Right lobe of liver (tissue), 4 donors: ENCODE measurements at regions not wholly inside any gene's neighbourhood (a gene's known extent, or its start where the extent isn't known, plus 50 kb on each side); places are given as distances from the start of the nearest gene placed in this dataset.

Experiments used
- POLR2A ChIP-seq: fragments of 450-650 bp; IDR thresholded peaks from one replicate; pipeline ENCODE4 v1.6.1; 2017; ENCODE audit warnings: antibody characterized with exemption, mild to moderate bottlenecking
- TF ChIP-seq, protein P1 (sequence below), 4 donors: fragments of 200-600 bp in 3 of 4; fragments of 450-650 bp in 1 of 4; IDR thresholded peaks; one replicate each; pipeline versions ENCODE4 v1.5.1 to v1.8.0; 2016 to 2022; ENCODE audit warnings: antibody characterized with exemption in 4 of 4, mild to moderate bottlenecking in 2 of 4
- donor health status: DM: no; HTN: no; CAD: no.
- donor health status: DM: no; HTN: no; CAD: no.
- donor health status: DM: no; HTN: yes; CAD: no.

DNA sequence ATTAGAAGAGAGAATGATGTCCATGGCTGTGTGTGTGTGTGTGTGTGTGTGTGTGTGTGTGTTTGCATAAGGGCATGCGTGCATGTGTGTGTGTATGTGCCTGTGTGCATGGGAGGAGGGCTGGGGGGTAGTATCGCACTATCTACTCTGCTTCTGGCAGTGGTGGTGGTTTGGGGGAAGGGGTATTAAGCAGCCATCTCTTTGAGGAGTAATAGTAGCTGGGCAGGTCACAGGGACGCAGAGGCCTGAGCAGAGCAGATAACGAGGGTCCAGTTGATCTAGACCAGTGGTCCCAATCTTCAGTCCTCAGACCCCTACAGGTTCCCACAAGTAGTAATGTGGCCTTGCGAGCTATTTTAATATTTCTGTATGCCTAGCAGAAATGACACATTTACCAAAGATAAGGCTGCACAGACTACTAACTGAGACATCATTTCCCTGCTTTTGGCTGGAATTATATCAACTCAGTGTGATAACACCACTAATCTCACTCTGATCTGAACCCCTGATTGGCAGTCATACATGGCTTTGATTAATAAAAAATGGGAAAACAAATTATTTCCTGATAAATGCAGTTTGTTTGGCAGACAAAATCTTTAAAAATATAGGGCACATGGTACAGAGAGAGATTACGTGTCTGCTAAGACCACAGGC lies 354.3 kb downstream of the BUD13 start:
- TF ChIP-seq, protein P1, sequence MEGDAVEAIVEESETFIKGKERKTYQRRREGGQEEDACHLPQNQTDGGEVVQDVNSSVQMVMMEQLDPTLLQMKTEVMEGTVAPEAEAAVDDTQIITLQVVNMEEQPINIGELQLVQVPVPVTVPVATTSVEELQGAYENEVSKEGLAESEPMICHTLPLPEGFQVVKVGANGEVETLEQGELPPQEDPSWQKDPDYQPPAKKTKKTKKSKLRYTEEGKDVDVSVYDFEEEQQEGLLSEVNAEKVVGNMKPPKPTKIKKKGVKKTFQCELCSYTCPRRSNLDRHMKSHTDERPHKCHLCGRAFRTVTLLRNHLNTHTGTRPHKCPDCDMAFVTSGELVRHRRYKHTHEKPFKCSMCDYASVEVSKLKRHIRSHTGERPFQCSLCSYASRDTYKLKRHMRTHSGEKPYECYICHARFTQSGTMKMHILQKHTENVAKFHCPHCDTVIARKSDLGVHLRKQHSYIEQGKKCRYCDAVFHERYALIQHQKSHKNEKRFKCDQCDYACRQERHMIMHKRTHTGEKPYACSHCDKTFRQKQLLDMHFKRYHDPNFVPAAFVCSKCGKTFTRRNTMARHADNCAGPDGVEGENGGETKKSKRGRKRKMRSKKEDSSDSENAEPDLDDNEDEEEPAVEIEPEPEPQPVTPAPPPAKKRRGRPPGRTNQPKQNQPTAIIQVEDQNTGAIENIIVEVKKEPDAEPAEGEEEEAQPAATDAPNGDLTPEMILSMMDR (IDR thresholded peaks at IDR 0.05) = no peak
- TF ChIP-seq POLR2A = no peak
